GM21786 (cell line): ENCODE measurements at regions not wholly inside any gene's neighbourhood (a gene's known extent, or its start where the extent isn't known, plus 50 kb on each side); places are given as distances from the start of the nearest gene placed in this dataset.

Source experiments
- ATAC-seq: cut with Tn5 transposase; IDR thresholded peaks from one replicate; pipeline ENCODE4 v1.9.1; 2021; ENCODE audit not compliant: unreplicated experiment

- no peak for ATAC-seq
Observed at GRCh38 chr2:145258903-145259579, 739.1 kb upstream of the ZEB2 start.

GRCh38 chr2:145257931-145258330 lies 738.0 kb upstream of the ZEB2 start:
- no peak for ATAC-seq

- ATAC-seq, result no peak
Observed at GRCh38 chr2:145256551-145256950, 736.6 kb upstream of the ZEB2 start.

- no peak for ATAC-seq
Observed at GRCh38 chr2:145254291-145254690, 734.4 kb upstream of the ZEB2 start.

- no peak for ATAC-seq
Observed at GRCh38 chr2:145253492-145253891, 733.6 kb upstream of the ZEB2 start.

- ATAC-seq, result no peak
Observed at GRCh38 chr2:145245268-145245870, 725.5 kb upstream of the ZEB2 start.

GRCh38 chr2:145235312-145235711 lies 715.4 kb upstream of the ZEB2 start:
- no peak for ATAC-seq

- ATAC-seq, result no peak
Observed at GRCh38 chr2:145230546-145230945, 710.6 kb upstream of the ZEB2 start.

GRCh38 chr2:145228506-145228905 lies 708.6 kb upstream of the ZEB2 start:
- ATAC-seq, result no peak

- ATAC-seq, result no peak
Observed at GRCh38 chr2:145226901-145227300, 707.0 kb upstream of the ZEB2 start.

- no peak for ATAC-seq
Observed at GRCh38 chr2:145221516-145221915, 701.6 kb upstream of the ZEB2 start.

- ATAC-seq, result no peak
Observed at GRCh38 chr2:145221032-145221431, 701.1 kb upstream of the ZEB2 start.

- no peak for ATAC-seq
Observed at GRCh38 chr2:145220496-145220895, 700.6 kb upstream of the ZEB2 start.

- ATAC-seq, result no peak
Observed at GRCh38 chr2:145207884-145208283, 688.0 kb upstream of the ZEB2 start.

- ATAC-seq, result no peak
Observed at GRCh38 chr2:145206496-145207281, 686.8 kb upstream of the ZEB2 start.

GRCh38 chr2:145203891-145204290 lies 684.0 kb upstream of the ZEB2 start:
- no peak for ATAC-seq

- no peak for ATAC-seq
Observed at GRCh38 chr2:145199827-145200706, 680.1 kb upstream of the ZEB2 start.

- no peak for ATAC-seq
Observed at GRCh38 chr2:145199042-145199441, 679.1 kb upstream of the ZEB2 start.

- ATAC-seq, result no peak
Observed at GRCh38 chr2:145198555-145198954, 678.6 kb upstream of the ZEB2 start.

GRCh38 chr2:145197944-145198343 lies 678.0 kb upstream of the ZEB2 start:
- ATAC-seq, result no peak

GRCh38 chr2:145194673-145195072 lies 674.8 kb upstream of the ZEB2 start:
- no peak for ATAC-seq
